ENCODE measurements at regions not wholly inside any gene's neighbourhood (a gene's known extent, or its start where the extent isn't known, plus 50 kb on each side); places are given as distances from the start of the nearest gene placed in this dataset.
A peak's percentile ranks its signal among the peaks of the same experiment; 100 is the strongest.
"Not testable (repeated sequence)": the region's sequence is repeated elsewhere in the genome, so short reads cannot be mapped to it uniquely, and the experiment has no call there.

GRCh38 chr12:29023436-29024076 is 125.5 kb upstream of the FAR2 start:
- no peak for TF ChIP-seq CTCF (IDR thresholded peaks at IDR 0.05)
- CTCF ChIA-PET: interaction anchor here (1.1 kb wide), 2 partner anchors 15 to 294 kb away, joined by 3 read pairs; no protein-coding TSS in a partner anchor
- H3K36me3 Mint-ChIP-seq (ENCODE audit: low read depth): no peaks in the 10 kb centered on the region

DNA sequence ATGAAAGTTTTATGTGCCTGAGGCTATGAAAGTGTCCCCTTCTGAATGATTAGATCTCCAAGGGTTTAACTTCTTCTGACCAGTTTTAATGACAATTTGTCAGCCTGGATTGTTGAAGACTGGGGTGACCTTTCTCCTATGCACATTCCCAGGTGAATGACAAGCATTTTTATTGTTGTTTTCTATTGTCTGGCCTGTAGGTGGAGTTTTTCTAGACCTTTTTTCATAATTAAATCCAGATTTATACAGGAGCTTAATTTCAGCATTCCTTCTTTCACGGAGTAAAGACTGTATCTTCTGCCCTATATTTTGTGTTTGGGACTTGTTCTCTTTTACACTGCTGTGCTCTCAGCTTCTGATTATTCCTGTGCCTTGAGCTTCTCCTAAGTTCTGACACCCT is 125.0 kb upstream of the FAR2 start:
- Mint-ChIP-seq H3K9me3 (no peaks in the 10 kb centered on the region), H3K4me3 (no peak overlapping the region), H3K36me3 (ENCODE audit: low read depth) (no peaks in the 10 kb centered on the region), H3K27ac (no peak overlapping the region), H3K27me3 (peaks cover 6% of the 10 kb centered on the region), H3K4me1 (ENCODE audit: low read depth) (peaks cover 9% of the 10 kb centered on the region)
- TF ChIP-seq CTCF (IDR thresholded peaks at IDR 0.05): no peak
- no peak for ATAC-seq
- CTCF ChIA-PET: no interaction called here
- intact Hi-C loops (cut with micrococcal nuclease): no loop called here
- POLR2A ChIA-PET: no interaction called here
- no peak for DNase-seq

More at GRCh38 chr12:29023436-29024076, 125.5 kb upstream of the FAR2 start:
- H3K9me3 Mint-ChIP-seq: no peaks in the 10 kb centered on the region
- no peak overlapping the region for H3K27ac Mint-ChIP-seq
- no peak for ATAC-seq
- POLR2A ChIA-PET: no interaction called here
- H3K4me3 Mint-ChIP-seq: no peak overlapping the region
- intact Hi-C loops (cut with micrococcal nuclease): no loop called here
- peaks cover 3% of the 10 kb centered on the region for H3K27me3 Mint-ChIP-seq
- no peak for DNase-seq
- H3K4me1 Mint-ChIP-seq (ENCODE audit: low read depth): peaks cover 9% of the 10 kb centered on the region

GRCh38 chr12:29025937-29026336 is 123.1 kb upstream of the FAR2 start:
- Mint-ChIP-seq H3K9me3 (no peaks in the 10 kb centered on the region), H3K27ac (no peak overlapping the region), H3K36me3 (ENCODE audit: low read depth) (no peaks in the 10 kb centered on the region), H3K27me3 (peaks cover 6% of the 10 kb centered on the region), H3K4me1 (ENCODE audit: low read depth) (peaks cover 9% of the 10 kb centered on the region), H3K4me3 (no peak overlapping the region)
- ChIA-PET POLR2A (no interaction called here), CTCF (no interaction called here)
- no peak for TF ChIP-seq CTCF (IDR thresholded peaks at IDR 0.05)
- intact Hi-C loops (cut with micrococcal nuclease): no loop called here
- peak; percentile 30 for ATAC-seq
- no peak for DNase-seq

- POLR2A ChIA-PET: no interaction called here
- Mint-ChIP-seq H3K27ac (no peak overlapping the region), H3K4me3 (no peak overlapping the region), H3K36me3 (ENCODE audit: low read depth) (no peaks in the 10 kb centered on the region), H3K27me3 (peaks cover 6% of the 10 kb centered on the region), H3K4me1 (ENCODE audit: low read depth) (peaks cover 9% of the 10 kb centered on the region), H3K9me3 (no peaks in the 10 kb centered on the region)
- CTCF ChIA-PET: no interaction called here
- DNase-seq (peak; percentile 4), ATAC-seq (peak; percentile 56)
- no peak for TF ChIP-seq CTCF (IDR thresholded peaks at IDR 0.05)
- intact Hi-C loops (cut with micrococcal nuclease): no loop called here
These were observed 122.7 kb upstream of the FAR2 start for GRCh38 chr12:29026419-29026818.

- CTCF ChIA-PET; H3K4me1 Mint-ChIP-seq (ENCODE audit: low read depth); ATAC-seq; H3K36me3 Mint-ChIP-seq (ENCODE audit: low read depth); POLR2A ChIA-PET; H3K9me3 Mint-ChIP-seq; intact Hi-C loops (cut with micrococcal nuclease); H3K27ac Mint-ChIP-seq; H3K4me3 Mint-ChIP-seq; DNase-seq: not testable (repeated sequence)
- peaks cover 10% of the 10 kb centered on the region for H3K27me3 Mint-ChIP-seq
These were observed 119.6 kb upstream of the FAR2 start for GRCh38 chr12:29029484-29029883.

Data from activated CD8-positive, alpha-beta T cell treated with anti-CD3 and anti-CD28 coated beads for 36 hours (primary cell).